HEK293 (cell line): ENCODE measurements at regions not wholly inside any gene's neighbourhood (a gene's known extent, or its start where the extent isn't known, plus 50 kb on each side); places are given as distances from the start of the nearest gene placed in this dataset.
A peak's percentile ranks its signal among the peaks of the same experiment; 100 is the strongest.

Source experiments
- CTCF ChIA-PET: fragments of 350-600 bp; formaldehyde crosslinking; extraction: SDS; loops from one replicate; lab custom pipeline; 2021; ENCODE audit warnings: antibody characterized with exemption; lab: Yijun Ruan, JAX
- POLR2A ChIA-PET: fragments of 300-600 bp; formaldehyde crosslinking; extraction: SDS; loops from one replicate; lab custom pipeline; 2020; ENCODE audit warnings: antibody characterized with exemption, inconsistent platforms; lab: Yijun Ruan, JAX
- H3K27ac ChIP-seq: fragments of 200-500 bp; sonication (Bioruptor generic); 2 replicates; pipeline ENCODE4 v1.5.1; 2014; ENCODE audit warnings: low read depth, low read length, control low read depth, inconsistent platforms; ENCODE audit errors: extremely low read depth
- H3K36me3 ChIP-seq, 2 experiments: fragments of 200-500 bp in 1 of 2; sonication (Bioruptor generic) in 1 of 2; 1 replicate in 1 of 2; 2 replicates in 1 of 2; pipeline ENCODE4 v1.5.1; 2014 to 2017; ENCODE audit warnings: inconsistent platforms in 2 of 2, low read length in 2 of 2; ENCODE audit not compliant: control insufficient read depth in 2 of 2, insufficient read depth in 1 of 2
- H3K4me1 ChIP-seq: fragments of 200-500 bp; sonication (Bioruptor generic); 2 replicates; pipeline ENCODE4 v1.5.1; 2014; ENCODE audit warnings: mild to moderate bottlenecking, low read length, inconsistent platforms; ENCODE audit not compliant: control insufficient read depth, insufficient read depth
- H3K4me3 ChIP-seq: 2 replicates; pipeline ENCODE4 v1.5.1; 2011; ENCODE audit warnings: low read depth, mild to moderate bottlenecking, control low read depth, low read length, moderate library complexity
- H3K9me3 ChIP-seq: fragments of 200-500 bp; sonication (Bioruptor generic); 2 replicates; pipeline ENCODE4 v1.5.1; 2014; ENCODE audit warnings: low read depth, low read length, inconsistent platforms; ENCODE audit not compliant: control insufficient read depth, insufficient read depth
- BCL11B ChIP-seq: fragments of 450-650 bp; formaldehyde crosslinking; IDR thresholded peaks from 2 replicates; pipeline ENCODE4 v1.5.1; 2016; ENCODE audit warnings: low read depth, missing biosample characterization, missing genetic modification characterization
- GLI4 ChIP-seq: fragments of 450-650 bp; formaldehyde crosslinking; IDR thresholded peaks from 2 replicates; pipeline ENCODE4 v1.5.1; 2016; ENCODE audit warnings: missing biosample characterization, missing genetic modification characterization
- INSM2 ChIP-seq: fragments of 450-650 bp; formaldehyde crosslinking; IDR thresholded peaks from 2 replicates; pipeline ENCODE4 v1.5.1; 2016; ENCODE audit warnings: missing biosample characterization, missing genetic modification characterization
- ZBTB11 ChIP-seq: fragments of 450-650 bp; formaldehyde crosslinking; conservative IDR thresholded peaks from 2 replicates; pipeline ENCODE4 v1.5.1; 2016; ENCODE audit warnings: low read depth, missing biosample characterization, missing genetic modification characterization
- ZBTB21 ChIP-seq: fragments of 450-650 bp; formaldehyde crosslinking; IDR thresholded peaks from 2 replicates; pipeline ENCODE4 v1.5.1; 2017; ENCODE audit warnings: missing biosample characterization, missing genetic modification characterization
- ZIC2 ChIP-seq: fragments of 450-650 bp; formaldehyde crosslinking; IDR thresholded peaks from 2 replicates; pipeline ENCODE4 v1.5.1; 2016; ENCODE audit warnings: missing biosample characterization, missing genetic modification characterization
- ZNF341 ChIP-seq: fragments of 450-650 bp; formaldehyde crosslinking; IDR thresholded peaks from 2 replicates; pipeline ENCODE4; 2016; ENCODE audit warnings: low read depth, missing biosample characterization, missing genetic modification characterization
- ZNF398 ChIP-seq: fragments of 450-650 bp; formaldehyde crosslinking; IDR thresholded peaks from 2 replicates; pipeline ENCODE4 v1.5.1; 2017; ENCODE audit warnings: missing biosample characterization, missing genetic modification characterization
- ZNF433 ChIP-seq: fragments of 450-650 bp; formaldehyde crosslinking; IDR thresholded peaks from 2 replicates; pipeline ENCODE4 v1.5.1; 2016; ENCODE audit warnings: missing biosample characterization, missing genetic modification characterization, low read depth
- ZNF48 ChIP-seq: fragments of 450-650 bp; formaldehyde crosslinking; IDR thresholded peaks from 2 replicates; pipeline ENCODE4 v1.5.1; 2016; ENCODE audit warnings: missing biosample characterization, missing genetic modification characterization
- ZNF624 ChIP-seq: fragments of 450-650 bp; formaldehyde crosslinking; IDR thresholded peaks from 2 replicates; pipeline ENCODE4 v1.5.1; 2017; ENCODE audit warnings: missing biosample characterization, missing genetic modification characterization
- ZNF701 ChIP-seq: fragments of 450-650 bp; formaldehyde crosslinking; IDR thresholded peaks from 2 replicates; pipeline ENCODE4 v1.5.1; 2016; ENCODE audit warnings: missing biosample characterization, missing genetic modification characterization
- TF ChIP-seq, protein P1 (sequence below): fragments of 450-650 bp; formaldehyde crosslinking; IDR thresholded peaks from 2 replicates; pipeline ENCODE4 v1.5.1; 2016; ENCODE audit warnings: missing biosample characterization, missing genetic modification characterization

DNA sequence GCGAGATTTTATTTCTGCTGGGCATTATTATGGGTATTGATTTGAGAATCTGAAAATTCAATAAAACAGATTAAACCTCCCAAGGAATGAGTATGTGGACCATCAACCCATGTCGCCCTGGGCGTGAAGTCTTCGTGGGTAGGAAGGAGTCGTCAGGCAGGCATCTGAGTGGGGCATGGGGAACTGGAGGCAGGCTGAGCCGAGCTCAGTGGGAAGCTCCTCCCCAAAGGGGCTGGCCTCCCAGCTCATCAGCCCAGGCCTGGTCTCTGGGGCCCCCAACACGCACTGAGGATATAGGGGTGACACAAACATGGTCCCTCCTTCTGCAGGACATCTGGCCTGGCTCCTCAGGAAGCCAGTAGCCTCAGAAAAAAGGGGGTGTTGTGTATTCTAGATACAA lies 265.2 kb downstream of the TFCP2L1 start:
- POLR2A ChIA-PET: no interaction called here
- Histone ChIP-seq H3K4me1 (no peaks in the 10 kb centered on the region), H3K36me3 (no peaks in the 10 kb centered on the region), H3K9me3 (no peaks in the 10 kb centered on the region), H3K27ac (no peak overlapping the region), H3K4me3 (no peak overlapping the region)
- CTCF ChIA-PET: interaction anchor here (1.1 kb wide), 1 partner anchor 324 kb away, joined by 3 read pairs; no protein-coding TSS in a partner anchor
- TF ChIP-seq ZNF398 (tag by site-specific recombination) (no peak), ZNF624 (tag by site-specific recombination) (no peak), GLI4 (no peak), ZBTB21 (tag by site-specific recombination) (no peak), BCL11B (no peak)

DNA sequence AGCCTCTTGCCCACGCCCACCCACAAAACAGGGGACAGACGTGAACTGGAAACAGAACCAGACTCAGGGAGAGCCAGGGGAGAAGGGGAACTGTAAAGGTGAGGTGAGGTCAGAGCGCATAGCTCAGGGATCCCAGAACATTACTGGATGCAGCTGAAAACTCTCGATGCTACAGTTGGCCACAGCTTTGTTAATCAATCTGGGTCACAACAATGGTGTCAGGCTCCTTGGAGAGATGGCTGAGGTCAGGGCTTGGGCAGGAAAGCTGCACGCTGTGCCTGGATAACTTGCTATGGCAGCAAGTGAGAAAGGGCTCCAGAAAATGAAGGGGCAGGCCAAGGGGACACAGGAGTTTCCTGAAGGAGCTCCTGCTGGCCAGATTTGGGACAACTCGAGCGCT lies 263.3 kb downstream of the TFCP2L1 start:
- Histone ChIP-seq H3K9me3 (no peaks in the 10 kb centered on the region), H3K36me3 (no peaks in the 10 kb centered on the region), H3K4me3 (no peak overlapping the region)
- CTCF ChIA-PET: interaction anchor here (0.6 kb wide), 1 partner anchor 15 kb away, joined by 3 read pairs; no protein-coding TSS in a partner anchor
- TF ChIP-seq ZNF341: no peak
- no peak for TF ChIP-seq ZNF701
- TF ChIP-seq ZBTB11 (tag by site-specific recombination): no peak
- TF ChIP-seq, protein P1, sequence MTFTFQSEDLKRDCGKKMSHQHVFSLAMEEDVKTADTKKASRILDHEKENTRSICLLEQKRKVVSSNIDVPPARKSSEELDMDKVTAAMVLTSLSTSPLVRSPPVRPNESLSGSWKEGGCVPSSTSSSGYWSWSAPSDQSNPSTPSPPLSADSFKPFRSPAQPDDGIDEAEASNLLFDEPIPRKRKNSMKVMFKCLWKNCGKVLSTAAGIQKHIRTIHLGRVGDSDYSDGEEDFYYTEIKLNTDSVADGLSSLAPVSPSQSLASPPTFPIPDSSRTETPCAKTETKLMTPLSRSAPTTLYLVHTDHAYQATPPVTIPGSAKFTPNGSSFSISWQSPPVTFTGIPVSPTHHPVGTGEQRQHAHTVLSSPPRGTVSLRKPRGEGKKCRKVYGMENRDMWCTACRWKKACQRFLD: no peak
- TF ChIP-seq ZNF48 (tag by site-specific recombination): no peak
- TF ChIP-seq ZIC2 (tag by site-specific recombination): no peak
- TF ChIP-seq INSM2: no peak
- no peak for TF ChIP-seq ZNF433 (tag by site-specific recombination)
- TF ChIP-seq, all 188 proteins: peak for 0
- H3K4me1 ChIP-seq: no peaks in the 10 kb centered on the region
- no peak overlapping the region for H3K27ac ChIP-seq
- POLR2A ChIA-PET: interaction anchor here (0.8 kb wide), 1 partner anchor 54 kb away, joined by 3 read pairs; no protein-coding TSS in a partner anchor

GRCh38 chr2:121028577-121028976 lies 256.4 kb downstream of the TFCP2L1 start:
- ChIA-PET POLR2A (no interaction called here), CTCF (no interaction called here)
- Histone ChIP-seq H3K9me3 (no peaks in the 10 kb centered on the region), H3K27ac (no peak overlapping the region), H3K36me3 (no peaks in the 10 kb centered on the region), H3K4me1 (no peaks in the 10 kb centered on the region), H3K4me3 (no peak overlapping the region)
- peak; percentile 68 for TF ChIP-seq ZIC2 (tag by site-specific recombination)
- TF ChIP-seq ZNF341: no peak
